K562 (cell line): ENCODE measurements at regions not wholly inside any gene's neighbourhood (a gene's known extent, or its start where the extent isn't known, plus 50 kb on each side); places are given as distances from the start of the nearest gene placed in this dataset.

ENCODE experiments used
- BHLHE40 ChIP-seq: IDR thresholded peaks from 2 replicates; pipeline ENCODE4 v1.6.1; 2011; ENCODE audit warnings: low read length, improper control_type of control experiment
- CBX3 ChIP-seq, 2 experiments: IDR thresholded peaks; 1 replicate in 1 of 2; 2 replicates in 1 of 2; pipeline ENCODE4 v1.6.1; 2012; ENCODE audit warnings: inconsistent platforms in 2 of 2, low read length in 2 of 2, borderline replicate concordance in 1 of 2, control low read depth in 1 of 2
- COPS2 ChIP-seq: fragments of 450-650 bp; conservative IDR thresholded peaks from 2 replicates; pipeline ENCODE4 v1.6.1; 2016; ENCODE audit warnings: mild to moderate bottlenecking, moderate library complexity
- MAFG ChIP-seq: fragments of 450-650 bp; conservative IDR thresholded peaks from 2 replicates; pipeline ENCODE4 v1.6.1; 2016; ENCODE audit warnings: missing genetic modification characterization, missing compliant biosample characterization
- NCOA2 ChIP-seq, 2 experiments: fragments of 450-650 bp; IDR thresholded peaks; 2 replicates each; pipeline ENCODE4 v1.6.1; 2018; ENCODE audit warnings: mild to moderate bottlenecking in 2 of 2, moderate library complexity in 1 of 2; ENCODE audit not compliant: partially characterized antibody in 2 of 2
- POLR2AphosphoS5 ChIP-seq: IDR thresholded peaks from 2 replicates; pipeline ENCODE4 v1.6.1; 2011; ENCODE audit warnings: mild to moderate bottlenecking, low read depth, low read length, moderate library complexity; ENCODE audit not compliant: control insufficient read depth, insufficient read depth
- SIRT6 ChIP-seq: IDR thresholded peaks from one replicate; pipeline ENCODE4 v1.6.1; 2012; ENCODE audit warnings: low read depth, mild to moderate bottlenecking, control low read depth, inconsistent platforms, low read length, moderate library complexity
- ZNF274 ChIP-seq: IDR thresholded peaks from 2 replicates; pipeline ENCODE4 v1.6.1; 2011; ENCODE audit warnings: low read depth, mild to moderate bottlenecking, low read length, moderate library complexity, borderline replicate concordance
- TF ChIP-seq, protein P1 (sequence below): sonication (generic); formaldehyde crosslinking; IDR thresholded peaks from 2 replicates; pipeline ENCODE4 v1.5.0; 2020; ENCODE audit warnings: missing genetic modification reagents
- TF ChIP-seq, protein P2 (sequence below): sonication (generic); formaldehyde crosslinking; IDR thresholded peaks from 2 replicates; pipeline ENCODE4 v1.8.1; 2022; ENCODE audit warnings: missing genetic modification reagents
- TF ChIP-seq, protein P3 (sequence below), 3 experiments: IDR thresholded peaks in 2 of 3; conservative IDR thresholded peaks in 1 of 3; 2 replicates each; pipeline ENCODE4 v1.5.1; 2011 to 2012; ENCODE audit warnings: low read length in 3 of 3, mild to moderate bottlenecking in 3 of 3, control low read depth in 2 of 3, improper control_type of control experiment in 1 of 3, inconsistent platforms in 1 of 3, low read depth in 1 of 3, mixed read lengths in 1 of 3, moderate library complexity in 1 of 3; ENCODE audit not compliant: insufficient read depth in 2 of 3
- TF ChIP-seq, protein P4 (sequence below), 2 experiments: IDR thresholded peaks; 2 replicates each; pipeline ENCODE4 v1.6.1; 2012; ENCODE audit warnings: improper control_type of control experiment in 2 of 2, low read depth in 2 of 2, low read length in 2 of 2, borderline replicate concordance in 1 of 2
- TF ChIP-seq, protein P5 (sequence below): sonication (generic); formaldehyde crosslinking; IDR thresholded peaks from 2 replicates; pipeline ENCODE4 v1.8.0; 2022; ENCODE audit warnings: mild to moderate bottlenecking, missing genetic modification reagents

DNA sequence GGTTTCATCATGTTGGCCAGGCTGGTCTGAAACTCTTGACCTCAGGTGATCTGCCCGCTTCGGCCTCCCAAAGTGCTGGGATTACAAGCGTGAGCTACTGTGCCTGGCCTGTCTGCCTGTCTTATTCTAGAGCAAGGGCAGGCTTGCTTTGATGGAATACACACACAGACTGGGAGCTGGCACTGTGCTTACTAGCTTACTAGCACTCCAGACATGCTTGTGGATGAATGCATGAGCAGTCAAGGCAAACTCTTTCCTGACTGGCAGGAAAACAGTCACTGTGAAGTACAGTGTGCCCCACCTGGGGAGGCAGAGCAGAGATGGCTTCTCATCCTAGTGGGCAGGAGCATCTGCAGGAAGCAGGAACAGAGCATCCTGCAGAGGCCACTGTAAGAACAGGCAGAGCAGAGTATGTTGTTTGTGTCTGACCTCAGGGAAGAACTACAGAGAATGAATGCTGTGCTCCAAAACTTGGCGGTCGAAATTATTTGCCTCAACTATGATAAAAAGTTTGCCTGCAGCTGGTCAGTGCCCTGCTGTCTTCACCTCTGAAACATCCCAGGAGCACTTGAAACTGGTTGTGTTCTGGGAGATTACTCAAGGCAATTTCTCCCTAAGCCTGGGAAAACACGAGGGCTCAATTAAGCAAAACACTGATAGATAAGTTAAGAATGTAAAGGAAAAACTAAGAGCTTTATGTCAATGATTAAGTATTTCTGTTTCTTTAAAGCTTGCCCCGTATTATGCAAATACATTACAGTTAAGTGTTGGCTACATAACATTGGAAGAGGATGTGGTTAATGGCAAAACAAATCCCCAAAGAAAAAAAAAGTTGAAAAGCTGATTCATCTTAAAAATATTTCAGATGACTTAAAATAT lies 102.4 kb downstream of the VAPA start:
- no peak for TF ChIP-seq POLR2AphosphoS5
- TF ChIP-seq, protein P1, sequence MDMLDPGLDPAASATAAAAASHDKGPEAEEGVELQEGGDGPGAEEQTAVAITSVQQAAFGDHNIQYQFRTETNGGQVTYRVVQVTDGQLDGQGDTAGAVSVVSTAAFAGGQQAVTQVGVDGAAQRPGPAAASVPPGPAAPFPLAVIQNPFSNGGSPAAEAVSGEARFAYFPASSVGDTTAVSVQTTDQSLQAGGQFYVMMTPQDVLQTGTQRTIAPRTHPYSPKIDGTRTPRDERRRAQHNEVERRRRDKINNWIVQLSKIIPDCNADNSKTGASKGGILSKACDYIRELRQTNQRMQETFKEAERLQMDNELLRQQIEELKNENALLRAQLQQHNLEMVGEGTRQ (CRISPR knock-in tag): no peak
- TF ChIP-seq, protein P2, sequence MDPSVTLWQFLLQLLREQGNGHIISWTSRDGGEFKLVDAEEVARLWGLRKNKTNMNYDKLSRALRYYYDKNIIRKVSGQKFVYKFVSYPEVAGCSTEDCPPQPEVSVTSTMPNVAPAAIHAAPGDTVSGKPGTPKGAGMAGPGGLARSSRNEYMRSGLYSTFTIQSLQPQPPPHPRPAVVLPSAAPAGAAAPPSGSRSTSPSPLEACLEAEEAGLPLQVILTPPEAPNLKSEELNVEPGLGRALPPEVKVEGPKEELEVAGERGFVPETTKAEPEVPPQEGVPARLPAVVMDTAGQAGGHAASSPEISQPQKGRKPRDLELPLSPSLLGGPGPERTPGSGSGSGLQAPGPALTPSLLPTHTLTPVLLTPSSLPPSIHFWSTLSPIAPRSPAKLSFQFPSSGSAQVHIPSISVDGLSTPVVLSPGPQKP (CRISPR knock-in tag): no peak
- no peak for TF ChIP-seq COPS2
- TF ChIP-seq, protein P3, sequence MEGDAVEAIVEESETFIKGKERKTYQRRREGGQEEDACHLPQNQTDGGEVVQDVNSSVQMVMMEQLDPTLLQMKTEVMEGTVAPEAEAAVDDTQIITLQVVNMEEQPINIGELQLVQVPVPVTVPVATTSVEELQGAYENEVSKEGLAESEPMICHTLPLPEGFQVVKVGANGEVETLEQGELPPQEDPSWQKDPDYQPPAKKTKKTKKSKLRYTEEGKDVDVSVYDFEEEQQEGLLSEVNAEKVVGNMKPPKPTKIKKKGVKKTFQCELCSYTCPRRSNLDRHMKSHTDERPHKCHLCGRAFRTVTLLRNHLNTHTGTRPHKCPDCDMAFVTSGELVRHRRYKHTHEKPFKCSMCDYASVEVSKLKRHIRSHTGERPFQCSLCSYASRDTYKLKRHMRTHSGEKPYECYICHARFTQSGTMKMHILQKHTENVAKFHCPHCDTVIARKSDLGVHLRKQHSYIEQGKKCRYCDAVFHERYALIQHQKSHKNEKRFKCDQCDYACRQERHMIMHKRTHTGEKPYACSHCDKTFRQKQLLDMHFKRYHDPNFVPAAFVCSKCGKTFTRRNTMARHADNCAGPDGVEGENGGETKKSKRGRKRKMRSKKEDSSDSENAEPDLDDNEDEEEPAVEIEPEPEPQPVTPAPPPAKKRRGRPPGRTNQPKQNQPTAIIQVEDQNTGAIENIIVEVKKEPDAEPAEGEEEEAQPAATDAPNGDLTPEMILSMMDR (IDR thresholded peaks at IDR 0.05 in 2 of 3, conservative IDR thresholded peaks at IDR 0.05 in 1 of 3; ENCODE audit: insufficient read depth in 2 of 3, low read depth in 1 of 3, low read length in 3 of 3): no peak
- TF ChIP-seq MAFG (tag): no peak
- TF ChIP-seq SIRT6: no peak
- TF ChIP-seq, protein P4, sequence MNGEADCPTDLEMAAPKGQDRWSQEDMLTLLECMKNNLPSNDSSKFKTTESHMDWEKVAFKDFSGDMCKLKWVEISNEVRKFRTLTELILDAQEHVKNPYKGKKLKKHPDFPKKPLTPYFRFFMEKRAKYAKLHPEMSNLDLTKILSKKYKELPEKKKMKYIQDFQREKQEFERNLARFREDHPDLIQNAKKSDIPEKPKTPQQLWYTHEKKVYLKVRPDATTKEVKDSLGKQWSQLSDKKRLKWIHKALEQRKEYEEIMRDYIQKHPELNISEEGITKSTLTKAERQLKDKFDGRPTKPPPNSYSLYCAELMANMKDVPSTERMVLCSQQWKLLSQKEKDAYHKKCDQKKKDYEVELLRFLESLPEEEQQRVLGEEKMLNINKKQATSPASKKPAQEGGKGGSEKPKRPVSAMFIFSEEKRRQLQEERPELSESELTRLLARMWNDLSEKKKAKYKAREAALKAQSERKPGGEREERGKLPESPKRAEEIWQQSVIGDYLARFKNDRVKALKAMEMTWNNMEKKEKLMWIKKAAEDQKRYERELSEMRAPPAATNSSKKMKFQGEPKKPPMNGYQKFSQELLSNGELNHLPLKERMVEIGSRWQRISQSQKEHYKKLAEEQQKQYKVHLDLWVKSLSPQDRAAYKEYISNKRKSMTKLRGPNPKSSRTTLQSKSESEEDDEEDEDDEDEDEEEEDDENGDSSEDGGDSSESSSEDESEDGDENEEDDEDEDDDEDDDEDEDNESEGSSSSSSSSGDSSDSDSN (IDR thresholded peaks at IDR 0.05; ENCODE audit: borderline replicate concordance in 1 of 2, low read depth in 2 of 2, low read length in 2 of 2): no peak
- no peak for TF ChIP-seq NCOA2 (IDR thresholded peaks at IDR 0.05; ENCODE audit: partially characterized antibody in 2 of 2)
- TF ChIP-seq BHLHE40: no peak
- TF ChIP-seq, protein P5, sequence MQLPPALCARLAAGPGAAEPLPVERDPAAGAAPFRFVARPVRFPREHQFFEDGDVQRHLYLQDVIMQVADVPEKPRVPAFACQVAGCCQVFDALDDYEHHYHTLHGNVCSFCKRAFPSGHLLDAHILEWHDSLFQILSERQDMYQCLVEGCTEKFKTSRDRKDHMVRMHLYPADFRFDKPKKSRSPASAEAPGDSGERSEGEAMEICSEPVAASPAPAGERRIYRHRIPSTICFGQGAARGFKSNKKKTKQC: no peak
- no peak for TF ChIP-seq ZNF274
- no peak for TF ChIP-seq CBX3 (IDR thresholded peaks at IDR 0.05; ENCODE audit: borderline replicate concordance in 1 of 2, low read length in 2 of 2)
